ENCODE measurements at regions not wholly inside any gene's neighbourhood (a gene's known extent, or its start where the extent isn't known, plus 50 kb on each side); places are given as distances from the start of the nearest gene placed in this dataset.

DNA sequence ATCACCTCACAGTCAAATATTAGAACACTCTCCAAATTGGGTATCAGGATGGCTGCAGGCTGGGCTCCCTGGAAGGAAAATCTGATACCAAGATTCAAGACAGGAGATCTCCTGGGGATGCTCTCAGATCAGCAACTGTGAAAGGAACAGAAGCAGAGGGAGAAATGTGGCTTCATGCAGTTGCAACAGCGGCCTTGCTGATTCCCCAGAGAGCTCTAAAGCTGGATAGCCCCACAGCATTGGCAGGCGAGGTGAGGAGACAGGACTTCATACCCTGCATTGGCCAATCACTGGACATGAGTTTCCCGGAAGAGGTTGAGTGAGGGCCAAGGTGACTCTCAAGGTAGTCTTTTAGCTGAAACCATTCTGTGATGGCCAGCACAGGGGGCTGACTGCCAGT, 190.6 kb downstream of the PTPN20 start:
- no peak for DNase-seq (ENCODE audit: low read depth in 4 of 4, low spot score in 1 of 4)

DNA sequence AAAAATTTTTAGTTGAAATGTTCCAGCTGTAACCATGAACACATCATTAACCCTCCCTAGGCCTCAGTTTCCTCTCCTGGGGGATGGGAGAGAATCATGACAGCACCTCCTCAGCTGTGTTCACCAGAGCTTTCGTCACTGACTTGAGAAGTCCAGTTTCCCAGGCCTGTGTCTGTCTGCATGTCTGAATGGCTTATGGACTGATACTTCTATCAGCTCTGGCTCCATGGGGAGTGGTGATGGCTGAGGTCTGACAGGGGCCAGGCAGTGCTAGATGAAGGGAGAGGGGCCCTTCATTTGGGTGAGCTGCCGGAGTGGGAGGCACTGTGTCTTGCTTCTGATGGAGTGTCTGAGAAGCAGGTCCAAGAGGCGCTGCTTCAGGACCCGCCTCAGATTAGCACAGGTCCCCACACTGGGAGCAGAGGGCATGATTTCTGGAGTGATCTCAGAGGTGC, 192.9 kb downstream of the PTPN20 start:
- DNase-seq (ENCODE audit: low read depth in 4 of 4, low spot score in 1 of 4), result no peak

DNA sequence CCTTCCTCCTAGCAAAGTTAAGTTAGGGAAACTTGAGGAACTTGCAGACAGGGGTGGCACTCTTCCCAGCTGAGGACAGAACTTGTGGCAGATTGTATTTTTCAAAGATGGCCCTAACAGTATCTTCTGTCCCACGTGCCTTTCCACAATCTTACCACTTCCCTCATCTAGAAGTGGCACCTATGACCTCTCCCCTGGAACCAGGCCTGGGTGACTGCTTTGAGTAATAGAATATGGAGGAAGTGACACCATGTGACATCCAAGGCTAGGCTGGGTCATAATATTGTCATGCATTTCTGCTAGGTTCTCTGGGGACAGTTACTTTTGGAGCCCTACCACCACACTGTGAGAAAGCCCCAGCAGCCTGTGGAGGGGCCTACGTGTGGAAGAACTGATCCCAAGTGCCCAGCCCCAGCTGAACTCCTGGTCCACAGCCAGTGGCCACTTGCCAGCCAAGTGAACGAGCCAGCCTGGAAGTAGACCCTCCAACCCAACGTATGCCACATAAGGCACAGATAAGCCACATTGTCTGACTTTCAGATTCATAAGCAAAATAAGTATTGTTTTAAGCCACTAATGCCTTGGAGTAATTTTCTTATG, 193.7 kb downstream of the PTPN20 start:
- DNase-seq (ENCODE audit: low read depth in 4 of 4, low spot score in 1 of 4), result no peak

DNA sequence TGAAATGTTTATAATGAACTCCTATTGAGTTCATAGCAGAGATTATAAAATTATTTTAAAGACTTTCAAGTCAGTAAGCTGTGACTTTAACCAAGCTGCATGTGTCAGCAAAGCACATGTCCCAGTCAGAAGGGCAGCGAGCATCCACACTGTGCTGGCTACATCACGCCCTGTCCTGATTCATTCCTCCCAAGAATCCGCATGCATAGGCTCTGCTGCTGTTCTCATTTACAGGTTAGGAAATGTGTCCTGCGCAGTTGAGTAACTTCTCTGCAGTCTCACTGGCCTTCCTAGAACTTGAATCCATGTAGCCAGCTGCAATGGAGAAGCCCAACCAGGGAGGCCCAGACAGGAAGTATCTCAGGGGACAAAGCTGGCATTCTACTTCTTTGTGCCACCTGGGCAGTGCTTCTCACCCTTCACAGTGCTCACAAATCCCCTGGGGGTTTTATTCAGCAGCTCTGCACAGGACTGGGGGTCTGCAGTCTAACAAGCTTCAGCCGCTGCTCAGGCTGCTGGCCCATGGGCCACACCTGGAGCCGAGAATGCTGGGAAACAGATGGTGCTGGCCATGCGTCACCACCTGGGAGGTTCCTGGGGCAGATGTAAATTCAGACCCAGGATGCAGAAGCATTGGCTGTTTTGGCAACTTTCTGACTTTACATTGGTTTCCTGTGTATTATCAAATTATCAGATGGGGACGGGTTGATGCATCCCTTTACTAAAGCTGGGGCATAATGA, 192.8 kb upstream of the GDF10 start:
- DNase-seq (ENCODE audit: low read depth in 4 of 4, low spot score in 1 of 4), result no peak

DNA sequence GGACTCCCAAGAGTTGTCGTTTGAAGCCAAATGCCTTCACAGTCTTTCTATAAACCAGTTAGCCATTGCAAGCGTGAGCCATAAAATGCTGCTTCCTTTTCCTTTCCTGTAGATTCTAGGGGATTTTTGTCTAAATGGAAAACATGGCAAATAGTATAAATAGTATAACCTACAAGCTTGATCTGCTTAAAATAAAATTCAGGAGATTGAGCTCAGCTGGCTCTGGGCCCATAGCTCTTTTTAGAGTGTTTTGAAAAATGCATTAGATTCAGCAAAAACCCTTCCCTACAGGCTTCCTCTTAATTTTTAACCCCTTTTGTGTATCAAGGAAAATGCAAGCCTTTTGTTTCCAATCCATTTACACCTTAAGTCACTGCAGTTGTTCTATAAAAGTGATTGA, 190.1 kb upstream of the GDF10 start:
- no peak for DNase-seq (ENCODE audit: low read depth in 4 of 4, low spot score in 1 of 4)

DNA sequence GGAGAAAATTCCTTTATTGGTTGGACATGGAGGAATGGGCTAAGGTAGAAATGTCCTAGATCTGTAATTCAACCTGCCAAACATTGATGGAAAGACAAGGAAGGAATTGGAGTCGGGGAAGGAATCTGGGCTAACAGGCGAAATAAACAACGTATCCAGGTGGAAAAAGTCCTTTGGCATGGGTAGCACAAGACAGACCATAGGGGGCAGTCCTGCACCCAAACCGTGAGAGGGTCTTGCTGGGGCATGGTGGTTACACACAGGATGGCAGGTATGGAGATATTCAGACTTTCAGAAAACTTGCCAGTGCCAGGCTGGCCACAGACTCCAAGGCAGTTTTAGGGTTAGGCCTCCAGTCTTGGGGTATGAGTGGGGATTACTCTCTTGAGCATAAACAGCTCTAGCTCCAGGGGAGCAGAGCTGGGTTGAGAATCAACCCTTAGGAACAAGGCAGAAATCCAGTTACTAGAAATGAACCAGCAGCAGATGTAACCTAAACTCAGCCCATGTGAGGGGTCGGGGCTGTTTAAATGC, 188.6 kb upstream of the GDF10 start:
- no peak for DNase-seq (ENCODE audit: low read depth in 4 of 4, low spot score in 1 of 4)

DNA sequence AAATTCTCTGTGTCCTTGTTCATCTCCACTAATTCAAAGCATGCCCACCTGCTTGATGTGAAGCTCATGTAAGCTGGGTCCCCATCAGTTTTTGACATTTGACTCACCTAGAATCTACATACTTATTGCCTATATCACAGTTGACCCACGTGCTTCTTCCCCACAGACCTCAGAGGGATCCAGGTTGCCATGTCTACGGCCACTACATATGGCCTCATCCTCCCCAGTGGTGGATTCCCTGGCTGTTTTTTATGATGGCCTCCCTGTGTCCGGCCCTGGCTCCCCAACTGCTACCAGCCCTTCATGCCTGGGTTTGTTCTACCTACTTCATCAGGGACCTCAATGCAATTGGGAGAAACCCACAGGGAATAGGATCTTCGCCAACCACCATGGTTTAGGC, 187.4 kb upstream of the GDF10 start:
- DNase-seq (ENCODE audit: low read depth in 4 of 4, low spot score in 1 of 4), result no peak

DNA sequence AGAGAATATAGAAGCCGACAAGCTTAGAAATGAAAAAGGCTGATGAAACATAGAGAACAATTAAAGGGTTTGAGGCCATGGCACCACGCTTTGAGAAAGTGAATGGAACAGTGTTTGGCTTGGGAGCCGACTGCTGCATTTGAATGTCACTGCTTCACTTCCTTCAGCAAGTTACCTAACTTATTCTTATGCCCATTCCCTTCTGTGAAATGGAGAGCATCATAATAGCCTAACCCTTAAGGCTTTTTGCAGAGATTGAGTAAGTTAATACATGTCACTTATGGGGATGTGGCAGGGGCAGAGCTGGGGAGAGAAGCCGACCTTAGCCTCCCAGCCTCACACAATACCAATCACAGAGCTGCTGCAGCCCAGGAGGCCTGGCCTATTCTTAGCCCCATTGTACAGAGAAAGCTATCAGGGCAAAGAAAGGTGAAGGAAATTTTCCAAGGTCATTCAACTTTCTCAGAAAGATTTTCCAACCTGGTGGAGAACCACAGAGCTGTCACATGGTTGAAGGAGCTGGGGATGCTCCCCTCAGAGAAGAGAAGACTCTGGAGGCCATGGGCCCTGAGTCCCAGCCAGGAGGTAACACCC, 186.0 kb upstream of the GDF10 start:
- DNase-seq (ENCODE audit: low read depth in 4 of 4, low spot score in 1 of 4), result no peak

DNA sequence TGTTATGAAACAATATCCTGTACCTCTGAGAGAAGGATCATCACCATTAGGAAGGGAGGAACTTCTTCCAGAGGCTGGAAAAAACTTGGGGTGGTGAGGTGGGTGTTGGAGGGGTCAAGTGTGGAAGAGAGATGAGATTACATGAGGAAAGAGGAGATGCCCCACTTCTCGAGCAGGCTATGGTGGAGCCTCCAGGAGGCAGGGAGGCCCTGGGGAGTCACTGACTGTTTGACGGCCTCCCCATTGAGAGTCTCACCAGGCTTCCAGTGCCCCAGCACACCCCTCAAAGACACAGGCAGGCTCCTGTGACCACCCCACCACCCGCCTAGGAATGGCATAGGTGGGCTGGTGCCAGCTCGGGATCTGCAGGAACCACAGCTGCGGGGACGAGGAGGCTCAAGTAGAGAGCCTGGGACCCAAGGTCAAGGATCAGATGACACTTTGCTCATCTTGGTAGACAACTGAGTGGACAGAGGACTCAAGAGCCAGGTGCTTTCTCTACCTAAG, 185.3 kb upstream of the GDF10 start:
- DNase-seq (ENCODE audit: low read depth in 4 of 4, low spot score in 1 of 4), result no peak

DNA sequence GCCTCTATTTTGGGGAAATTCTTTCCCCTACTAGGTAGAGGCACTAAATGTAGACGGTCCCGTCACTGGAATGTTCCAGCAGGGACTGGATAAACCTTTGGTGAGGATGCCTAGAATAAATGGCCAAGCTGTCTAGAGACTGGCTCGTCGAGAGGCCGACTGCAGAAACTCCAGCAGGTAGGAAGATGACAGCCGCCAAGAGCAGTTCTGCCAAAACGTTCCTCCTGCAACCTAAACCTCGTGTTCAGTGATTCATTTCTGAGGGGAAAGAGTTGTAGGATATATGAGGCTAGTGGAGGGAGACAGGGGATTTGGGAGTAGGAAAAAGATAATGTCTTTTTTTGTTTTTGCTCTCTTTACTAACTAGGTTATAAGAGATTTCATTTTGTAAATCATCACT, 184.7 kb upstream of the GDF10 start:
- no peak for DNase-seq (ENCODE audit: low read depth in 4 of 4, low spot score in 1 of 4)

DNA sequence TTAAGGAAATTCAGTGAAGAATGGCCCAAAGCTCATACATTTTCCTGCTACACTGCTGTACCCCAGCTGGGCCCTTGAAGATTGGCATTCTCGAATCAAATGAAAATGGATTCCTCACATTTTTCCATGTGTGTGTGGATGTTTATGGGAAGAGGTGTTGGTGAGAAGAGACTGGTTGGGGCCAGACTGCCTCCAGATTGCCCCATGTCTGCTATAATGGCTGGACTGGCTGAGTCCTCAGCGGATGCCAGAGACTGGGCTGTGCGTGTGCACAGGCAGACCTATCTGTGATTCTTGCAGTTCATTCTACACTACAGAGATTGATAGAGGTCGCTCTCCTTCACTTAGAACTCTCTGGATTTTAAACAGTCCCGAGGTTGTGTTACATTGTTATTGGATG, 183.6 kb upstream of the GDF10 start:
- DNase-seq (ENCODE audit: low read depth in 4 of 4, low spot score in 1 of 4), result no peak

DNA sequence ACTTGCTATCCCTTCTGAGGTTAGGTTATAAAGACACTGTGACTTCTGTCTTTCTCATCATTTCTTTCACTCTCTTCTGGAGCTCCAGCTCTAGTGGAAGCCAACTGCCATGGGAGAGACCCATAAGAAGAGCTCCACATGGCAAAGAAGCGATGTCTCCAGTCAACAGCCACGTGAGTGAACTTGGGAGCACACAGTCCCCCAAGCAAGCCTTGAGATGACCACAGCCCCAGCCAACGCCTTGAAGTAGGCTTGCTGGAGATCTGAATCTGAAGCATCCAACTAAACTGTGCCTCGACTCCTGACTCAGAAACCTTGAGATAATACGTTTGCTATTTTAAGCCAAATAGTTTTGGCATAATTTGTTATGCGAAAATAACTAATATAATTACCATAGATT, 181.7 kb upstream of the GDF10 start:
- no peak for DNase-seq (ENCODE audit: low read depth in 4 of 4, low spot score in 1 of 4)

DNA sequence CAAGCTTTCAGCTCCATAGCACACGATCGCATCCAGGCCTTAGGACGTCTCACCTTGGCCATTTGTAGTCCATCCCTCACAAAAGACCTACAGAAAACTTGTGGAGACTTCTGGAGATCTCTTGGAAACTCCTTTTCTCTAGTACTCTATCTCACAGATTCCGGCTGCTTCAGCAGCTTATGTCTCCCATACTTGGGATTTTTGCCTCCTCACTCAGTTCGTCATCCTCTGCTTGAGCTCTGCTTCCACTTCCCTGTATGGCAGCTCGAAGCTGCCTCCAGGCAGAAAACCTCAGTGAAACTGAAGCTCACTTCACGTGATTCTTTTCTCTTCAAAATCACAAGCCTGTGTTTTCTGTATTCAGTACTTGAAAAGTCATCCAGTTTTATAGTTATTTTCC, 178.7 kb upstream of the GDF10 start:
- no peak for DNase-seq (ENCODE audit: low read depth in 4 of 4, low spot score in 1 of 4)

DNA sequence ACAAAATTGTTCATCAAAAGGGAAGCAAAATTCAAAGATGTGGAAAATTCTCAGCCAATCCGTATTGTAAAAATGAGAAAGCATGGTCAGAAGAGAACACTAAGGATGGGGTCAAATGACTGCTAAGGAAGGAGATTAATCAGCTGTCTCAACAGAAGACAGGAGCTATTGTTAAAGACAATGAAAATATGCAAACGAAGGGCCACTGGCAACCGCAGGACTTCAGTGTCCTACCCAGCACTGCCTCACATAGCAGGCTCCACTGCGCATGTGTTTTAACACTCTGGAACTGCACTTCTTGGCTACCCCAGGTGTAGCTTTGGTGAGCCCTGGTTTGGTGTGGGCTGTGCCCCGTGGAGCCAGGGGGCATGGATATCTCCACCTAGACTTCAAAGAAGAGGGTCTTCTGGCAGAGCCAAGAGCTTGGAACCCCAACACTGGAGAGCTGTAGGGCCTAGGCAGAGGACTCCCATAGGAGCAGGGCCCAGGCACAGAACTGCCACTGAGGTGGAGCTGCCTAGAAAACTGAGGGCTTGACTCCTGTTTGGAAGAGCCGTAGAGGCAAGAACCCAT, 176.2 kb upstream of the GDF10 start:
- DNase-seq (ENCODE audit: low read depth in 4 of 4, low spot score in 1 of 4), result no peak

DNA sequence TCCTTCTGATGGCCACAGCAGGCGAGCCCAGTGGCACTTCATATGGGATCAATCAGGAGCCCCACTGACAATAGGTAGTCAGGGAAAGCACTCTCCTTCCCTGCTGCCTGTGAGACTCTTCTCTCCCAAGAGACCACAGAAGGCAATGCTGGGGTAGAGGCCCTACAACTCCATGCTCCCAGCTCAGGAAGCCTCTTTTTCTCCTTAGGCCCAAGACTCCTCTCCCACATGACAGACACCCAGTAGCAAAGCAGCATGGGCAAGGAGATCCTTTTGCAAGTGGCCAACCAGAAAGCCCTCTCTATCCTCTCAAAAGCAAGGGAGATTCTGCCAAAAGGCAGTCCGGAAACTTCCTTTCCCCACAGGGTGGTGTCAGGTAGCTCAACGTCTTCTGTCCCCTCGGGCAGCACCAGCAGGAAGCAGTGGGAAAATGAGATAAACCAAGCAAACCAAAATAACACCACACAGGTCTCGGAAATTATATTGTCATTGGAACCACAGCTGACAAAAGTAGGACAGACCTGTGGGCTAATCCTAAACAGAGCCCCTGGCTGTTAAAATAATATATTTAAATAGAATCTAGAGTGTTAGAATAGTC, 172.7 kb upstream of the GDF10 start:
- no peak for DNase-seq (ENCODE audit: low read depth in 4 of 4, low spot score in 1 of 4)

DNA sequence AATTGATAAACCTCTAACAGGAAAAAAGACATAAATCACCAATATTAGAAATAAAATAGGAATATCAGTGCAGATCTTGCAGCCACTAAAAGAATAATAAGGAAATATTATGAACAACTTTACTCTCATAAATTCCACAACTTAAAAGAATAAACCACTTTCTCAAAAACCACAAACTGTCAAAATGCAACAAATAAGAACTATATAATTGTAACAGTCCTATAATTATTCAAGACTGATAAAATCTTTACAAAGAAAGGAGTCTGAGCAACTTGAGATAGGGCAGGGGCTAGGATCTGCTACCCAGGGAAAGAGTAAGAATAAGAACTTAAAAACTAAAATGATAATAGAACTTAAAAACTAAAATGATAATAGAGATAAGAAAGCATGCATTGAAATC, 169.5 kb upstream of the GDF10 start:
- no peak for DNase-seq (ENCODE audit: low read depth in 4 of 4, low spot score in 1 of 4)

DNA sequence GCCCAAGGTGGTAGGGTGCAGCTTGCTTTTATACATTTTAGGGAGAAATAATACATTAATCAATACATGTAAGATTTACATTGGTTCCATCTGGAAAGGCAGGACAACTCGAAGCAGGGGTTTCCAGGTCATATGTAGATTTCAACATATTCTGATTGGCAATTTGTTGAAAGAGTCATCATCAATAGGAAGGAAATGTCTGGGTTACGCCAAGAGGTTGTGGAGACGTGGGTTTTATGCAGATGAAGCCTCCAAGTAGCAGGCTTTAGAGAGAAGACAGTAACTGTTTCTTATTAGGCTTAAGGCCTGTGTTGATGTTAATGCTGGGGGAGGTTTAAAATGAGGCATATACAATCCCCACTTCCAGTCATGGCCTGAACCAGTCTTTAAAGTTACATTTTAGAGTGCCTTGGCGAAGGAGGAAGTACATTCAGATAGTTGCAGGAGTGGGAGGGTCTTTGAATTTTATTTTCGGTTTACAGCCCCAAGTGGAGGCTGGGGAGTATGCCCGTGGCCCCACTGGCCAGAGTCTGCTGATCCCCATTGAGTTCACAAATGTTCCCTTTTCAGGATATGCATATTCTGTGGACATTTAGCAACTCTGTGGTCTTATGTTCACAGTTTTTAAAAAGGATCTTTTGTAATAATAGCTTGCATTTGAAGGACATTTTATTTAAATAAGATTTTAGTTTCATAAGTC, 166.0 kb upstream of the GDF10 start:
- DNase-seq (ENCODE audit: low read depth in 4 of 4, low spot score in 1 of 4), result no peak

DNA sequence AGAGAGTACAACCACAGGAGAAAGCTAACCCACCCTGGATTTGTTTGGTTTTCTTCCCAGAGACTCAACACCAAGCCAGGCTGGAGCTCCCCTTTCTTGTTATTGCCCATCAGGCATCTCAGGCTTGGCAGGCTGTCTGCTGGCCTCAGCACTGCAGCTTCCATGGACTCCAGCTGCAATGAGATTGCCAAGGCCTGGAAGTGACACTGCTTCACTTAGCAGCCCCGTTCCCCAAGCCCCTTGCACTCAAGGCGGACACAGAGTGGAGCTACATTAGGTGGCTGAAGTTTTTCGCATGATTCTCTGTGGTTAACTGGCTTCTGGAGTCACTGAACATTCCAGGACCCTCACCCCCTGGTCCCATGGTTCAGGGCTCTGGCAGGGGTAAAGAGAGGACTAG, 163.1 kb upstream of the GDF10 start:
- DNase-seq (ENCODE audit: low read depth in 4 of 4, low spot score in 1 of 4), result no peak

DNA sequence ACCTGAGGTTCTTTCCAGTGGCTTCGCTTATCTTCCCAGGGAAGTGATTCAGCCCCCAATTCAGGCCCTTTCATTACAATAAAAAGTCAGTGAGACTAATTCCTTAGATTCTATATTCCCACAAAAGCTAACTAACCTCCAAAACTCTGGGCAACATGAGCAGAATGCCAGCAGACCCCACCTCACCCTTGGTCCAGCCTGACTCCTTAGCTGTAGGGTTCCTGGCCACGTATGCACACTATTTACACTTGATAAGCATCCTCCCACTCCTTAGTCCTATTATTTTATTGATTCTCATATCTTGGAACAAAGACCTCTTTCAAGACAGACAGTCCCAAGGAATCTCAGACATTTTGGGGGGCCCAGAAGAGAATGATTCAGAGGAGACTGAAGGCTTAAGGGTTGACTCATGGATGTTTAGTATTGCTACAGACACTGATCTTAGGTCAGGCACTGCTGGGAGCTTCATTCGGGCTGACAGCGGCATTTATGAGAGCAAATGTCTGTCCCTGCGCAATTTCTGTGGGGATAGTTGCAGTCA, 162.6 kb upstream of the GDF10 start:
- no peak for DNase-seq (ENCODE audit: low read depth in 4 of 4, low spot score in 1 of 4)

DNA sequence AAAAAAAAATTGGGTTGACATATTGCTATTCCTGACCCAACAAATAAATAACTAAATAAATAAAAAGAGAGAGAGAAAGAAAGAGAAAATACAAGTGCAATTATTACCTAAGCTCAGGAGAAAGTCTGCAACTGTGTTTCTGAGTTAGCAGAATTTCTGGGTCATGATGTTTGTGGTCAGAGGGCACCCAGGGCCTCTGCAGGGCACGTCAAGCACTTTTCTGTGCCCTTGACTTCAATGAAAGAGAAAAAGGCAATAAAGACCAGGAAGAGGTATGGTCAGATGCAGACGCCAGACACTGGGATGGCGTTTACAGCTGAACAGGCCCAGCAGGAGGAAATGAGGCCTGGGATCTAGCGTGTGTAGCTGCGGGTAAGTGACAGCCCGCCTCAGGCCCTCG, 160.9 kb upstream of the GDF10 start:
- no peak for DNase-seq (ENCODE audit: low read depth in 4 of 4, low spot score in 1 of 4)

Measured in stimulated activated CD4-positive, alpha-beta T cell treated with anti-CD3 and anti-CD28 coated beads, Interleukin-1b, Interleukin-23, amount 100 ng/mL, for 24 hours (primary cell).